ENCODE measurements at regions not wholly inside any gene's neighbourhood (a gene's known extent, or its start where the extent isn't known, plus 50 kb on each side); places are given as distances from the start of the nearest gene placed in this dataset.

- Mint-ChIP-seq H3K27me3 (ENCODE audit: insufficient read depth, low read depth, poor library complexity) (no peaks in the 10 kb centered on the region), H3K27ac (no peak overlapping the region), H3K4me1 (no peaks in the 10 kb centered on the region), H3K9me3 (no peaks in the 10 kb centered on the region), H3K36me3 (ENCODE audit: low read depth) (no peaks in the 10 kb centered on the region), H3K4me3 (no peak overlapping the region)
- Histone ChIP-seq H2AFZ (no peak overlapping the region), H3K27me3 (ENCODE audit: insufficient read depth) (no peaks in the 10 kb centered on the region), H4K20me1 (replicated peaks; ENCODE audit: insufficient read depth) (no peaks in the 10 kb centered on the region), H3K4me1 (ENCODE audit: insufficient read depth) (no peaks in the 10 kb centered on the region), H3K36me3 (ENCODE audit: insufficient read depth) (no peaks in the 10 kb centered on the region), H3K79me2 (replicated peaks; ENCODE audit: insufficient read depth) (no peaks in the 10 kb centered on the region), H3K27ac (ENCODE audit: low read depth) (no peak overlapping the region), H3K9me2 (ENCODE audit: insufficient read depth) (no peaks in the 10 kb centered on the region), H3F3A (replicated peaks; ENCODE audit: low read depth) (no peaks in the 10 kb centered on the region), H3K4me3 (no peak overlapping the region), H3K4me2 (no peak overlapping the region)
- no peak for TF ChIP-seq ETS1 (IDR thresholded peaks at IDR 0.05)
- TF ChIP-seq STAT1 (IDR thresholded peaks at IDR 0.05; ENCODE audit: unreplicated experiment), result no peak
- TF ChIP-seq, protein P1, sequence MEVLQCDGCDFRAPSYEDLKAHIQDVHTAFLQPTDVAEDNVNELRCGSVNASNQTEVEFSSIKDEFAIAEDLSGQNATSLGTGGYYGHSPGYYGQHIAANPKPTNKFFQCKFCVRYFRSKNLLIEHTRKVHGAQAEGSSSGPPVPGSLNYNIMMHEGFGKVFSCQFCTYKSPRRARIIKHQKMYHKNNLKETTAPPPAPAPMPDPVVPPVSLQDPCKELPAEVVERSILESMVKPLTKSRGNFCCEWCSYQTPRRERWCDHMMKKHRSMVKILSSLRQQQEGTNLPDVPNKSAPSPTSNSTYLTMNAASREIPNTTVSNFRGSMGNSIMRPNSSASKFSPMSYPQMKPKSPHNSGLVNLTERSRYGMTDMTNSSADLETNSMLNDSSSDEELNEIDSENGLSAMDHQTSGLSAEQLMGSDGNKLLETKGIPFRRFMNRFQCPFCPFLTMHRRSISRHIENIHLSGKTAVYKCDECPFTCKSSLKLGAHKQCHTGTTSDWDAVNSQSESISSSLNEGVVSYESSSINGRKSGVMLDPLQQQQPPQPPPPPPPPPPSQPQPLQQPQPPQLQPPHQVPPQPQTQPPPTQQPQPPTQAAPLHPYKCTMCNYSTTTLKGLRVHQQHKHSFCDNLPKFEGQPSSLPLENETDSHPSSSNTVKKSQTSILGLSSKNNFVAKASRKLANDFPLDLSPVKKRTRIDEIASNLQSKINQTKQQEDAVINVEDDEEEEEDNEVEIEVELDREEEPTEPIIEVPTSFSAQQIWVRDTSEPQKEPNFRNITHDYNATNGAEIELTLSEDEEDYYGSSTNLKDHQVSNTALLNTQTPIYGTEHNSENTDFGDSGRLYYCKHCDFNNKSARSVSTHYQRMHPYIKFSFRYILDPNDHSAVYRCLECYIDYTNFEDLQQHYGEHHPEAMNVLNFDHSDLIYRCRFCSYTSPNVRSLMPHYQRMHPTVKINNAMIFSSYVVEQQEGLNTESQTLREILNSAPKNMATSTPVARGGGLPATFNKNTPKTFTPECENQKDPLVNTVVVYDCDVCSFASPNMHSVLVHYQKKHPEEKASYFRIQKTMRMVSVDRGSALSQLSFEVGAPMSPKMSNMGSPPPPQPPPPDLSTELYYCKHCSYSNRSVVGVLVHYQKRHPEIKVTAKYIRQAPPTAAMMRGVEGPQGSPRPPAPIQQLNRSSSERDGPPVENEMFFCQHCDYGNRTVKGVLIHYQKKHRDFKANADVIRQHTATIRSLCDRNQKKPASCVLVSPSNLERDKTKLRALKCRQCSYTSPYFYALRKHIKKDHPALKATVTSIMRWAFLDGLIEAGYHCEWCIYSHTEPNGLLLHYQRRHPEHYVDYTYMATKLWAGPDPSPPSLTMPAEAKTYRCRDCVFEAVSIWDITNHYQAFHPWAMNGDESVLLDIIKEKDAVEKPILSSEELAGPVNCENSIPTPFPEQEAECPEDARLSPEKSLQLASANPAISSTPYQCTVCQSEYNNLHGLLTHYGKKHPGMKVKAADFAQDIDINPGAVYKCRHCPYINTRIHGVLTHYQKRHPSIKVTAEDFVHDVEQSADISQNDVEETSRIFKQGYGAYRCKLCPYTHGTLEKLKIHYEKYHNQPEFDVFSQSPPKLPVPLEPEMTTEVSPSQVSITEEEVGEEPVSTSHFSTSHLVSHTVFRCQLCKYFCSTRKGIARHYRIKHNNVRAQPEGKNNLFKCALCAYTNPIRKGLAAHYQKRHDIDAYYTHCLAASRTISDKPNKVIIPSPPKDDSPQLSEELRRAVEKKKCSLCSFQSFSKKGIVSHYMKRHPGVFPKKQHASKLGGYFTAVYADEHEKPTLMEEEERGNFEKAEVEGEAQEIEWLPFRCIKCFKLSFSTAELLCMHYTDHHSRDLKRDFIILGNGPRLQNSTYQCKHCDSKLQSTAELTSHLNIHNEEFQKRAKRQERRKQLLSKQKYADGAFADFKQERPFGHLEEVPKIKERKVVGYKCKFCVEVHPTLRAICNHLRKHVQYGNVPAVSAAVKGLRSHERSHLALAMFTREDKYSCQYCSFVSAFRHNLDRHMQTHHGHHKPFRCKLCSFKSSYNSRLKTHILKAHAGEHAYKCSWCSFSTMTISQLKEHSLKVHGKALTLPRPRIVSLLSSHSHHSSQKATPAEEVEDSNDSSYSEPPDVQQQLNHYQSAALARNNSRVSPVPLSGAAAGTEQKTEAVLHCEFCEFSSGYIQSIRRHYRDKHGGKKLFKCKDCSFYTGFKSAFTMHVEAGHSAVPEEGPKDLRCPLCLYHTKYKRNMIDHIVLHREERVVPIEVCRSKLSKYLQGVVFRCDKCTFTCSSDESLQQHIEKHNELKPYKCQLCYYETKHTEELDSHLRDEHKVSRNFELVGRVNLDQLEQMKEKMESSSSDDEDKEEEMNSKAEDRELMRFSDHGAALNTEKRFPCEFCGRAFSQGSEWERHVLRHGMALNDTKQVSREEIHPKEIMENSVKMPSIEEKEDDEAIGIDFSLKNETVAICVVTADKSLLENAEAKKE (CRISPR knock-in tag; IDR thresholded peaks at IDR 0.05), result no peak
- TF ChIP-seq EZH2 (IDR thresholded peaks at IDR 0.05; ENCODE audit: low read depth, unreplicated experiment), result no peak
- no peak for TF ChIP-seq JUNB (IDR thresholded peaks at IDR 0.05; ENCODE audit: unreplicated experiment)
- TF ChIP-seq EZH2phosphoT487 (IDR thresholded peaks at IDR 0.05; ENCODE audit: unreplicated experiment), result no peak
- TF ChIP-seq POLR2AphosphoS5 (IDR thresholded peaks at IDR 0.05; ENCODE audit: low read depth), result no peak
- no peak for TF ChIP-seq CTCF (conservative IDR thresholded peaks at IDR 0.05; ENCODE audit: low read depth in 2 of 2)
- ATAC-seq (no peak), DNase-seq (ENCODE audit: low spot score) (no peak)
These were observed 1423.7 kb upstream of the PCDH20 start for GRCh38 chr13:62839338-62839737.

Measured in GM23338 (cell line).